Heart right ventricle (tissue), 16 donors: ENCODE measurements at regions not wholly inside any gene's neighbourhood (a gene's known extent, or its start where the extent isn't known, plus 50 kb on each side); places are given as distances from the start of the nearest gene placed in this dataset.

Experiments
- ATAC-seq, 8 donors: fragments of 200-7000 bp; cut with Tn5 transposase; one replicate each; pipeline ENCODE4 v1.9.1; 2020; ENCODE audit warnings: mild to moderate bottlenecking in 8 of 8, moderate library complexity in 8 of 8, moderate number of reproducible peaks in 1 of 8
- DNase-seq, 2 donors: peaks; one replicate each; pipeline ENCODE4 v3.0.0-alpha.2; 2020
- H3K27ac ChIP-seq, 10 donors: fragments of 200-600 bp; sonication (generic) in 2 of 10; one replicate each; pipeline versions ENCODE4 v1.5.0 to v1.8.0; 2020 to 2022; ENCODE audit warnings: mild to moderate bottlenecking in 3 of 10
- H3K27me3 ChIP-seq, 7 donors: fragments of 200-600 bp; one replicate each; pipeline ENCODE4 v1.8.0; 2021 to 2022; ENCODE audit warnings: mild to moderate bottlenecking in 2 of 7
- H3K36me3 ChIP-seq, 9 donors: fragments of 200-600 bp; sonication (generic) in 1 of 9; one replicate each; pipeline versions ENCODE4 v1.5.0 to v1.8.0; 2020 to 2022; ENCODE audit warnings: mild to moderate bottlenecking in 2 of 9
- H3K4me1 ChIP-seq, 9 donors: fragments of 200-600 bp; sonication (generic) in 1 of 9; one replicate each; pipeline versions ENCODE4 v1.5.0 to v1.8.0; 2020 to 2022; ENCODE audit warnings: mild to moderate bottlenecking in 4 of 9
- H3K4me3 ChIP-seq, 10 donors: fragments of 200-600 bp; sonication (generic) in 2 of 10; one replicate each; pipeline versions ENCODE4 v1.5.0 to v1.8.0; 2020 to 2022; ENCODE audit warnings: mild to moderate bottlenecking in 7 of 10, moderate library complexity in 2 of 10
- H3K9me3 ChIP-seq, 11 donors: fragments of 200-600 bp in 10 of 11; sonication (generic) in 2 of 11; one replicate each; pipeline versions ENCODE4 v1.5.0 to v1.8.0; 2013 to 2022; ENCODE audit warnings: mild to moderate bottlenecking in 2 of 11, control low read depth in 1 of 11, moderate library complexity in 1 of 11
- CTCF ChIP-seq, 9 donors: fragments of 200-600 bp; sonication (generic) in 2 of 9; IDR thresholded peaks; one replicate each; pipeline versions ENCODE4 v1.5.0 to v1.8.0; 2021 to 2022; ENCODE audit warnings: antibody characterized with exemption in 9 of 9, mild to moderate bottlenecking in 5 of 9, moderate library complexity in 1 of 9
- WGBS, 2 donors: extraction: QIAGEN DNeasy Blood & Tissue Kit; methylation state at CpG; one replicate each; pipeline ENCODE4 v1.1.7; 2013; ENCODE audit warnings: inconsistent platforms in 1 of 2; 5-methylcytosine and 5-hydroxymethylcytosine counted together
- intact Hi-C, 10 donors: fragments of 100-400 bp; cut with DNase I; formaldehyde crosslinking; loops; one replicate each; pipeline versions ENCODE4 v1.11.1 to v1.14.2; 2022
- donor health status: Arrhythmogenic right ventricular cardiomyopathy.
- donor health status: ischemic (EF 13 %, LVEDD 7.1; RV severe dilation, severe dysfunction).
- donor health status: healthy with polysubstance abuse.
- donor health status: DM: no; HTN: yes; CAD: no.
- donor health status: DM: no; HTN: no; CAD: no.
- donor health status: ischemic (EF 25% LVEDD 6.9; RV normal size, moderate dysfunction).
- donor health status: ischemic (EF 25% LVEDD 5.7; RV mildly dilated, moderate dysfunction).
- donor health status: healthy.
- donor health status: DM: yes; HTN: yes; CAD: no.
- donor health status: Ischemic cardiomyopathy.
- donor health status: ischemic (EF 35%, LVEDD 5.7; RV mildly dilated, moderate dysfunction).
- donor health status: nonischemic (EF 11% LVEDD 7.7; RV severe dilation, severe dysfunction).
- donor health status: DM: yes; HTN: yes; CAD: no.
- donor health status: PGD.
- donor health status: ischemic (EF 29% LVEDD 5.4; RV normal size, mild dysfunction).
- donor health status: nonischemic (EF 23%, LVEDD 6.1; RV moderate dilation, normal function).

- intact Hi-C loops, result no loop called here
- peak overlapping the region in 4 of 10 donors; percentile 22 to 41 (median 28) for H3K4me3 ChIP-seq
- TF ChIP-seq CTCF (IDR thresholded peaks at IDR 0.05), result no peak
- H3K36me3 ChIP-seq, result no peaks in the 10 kb centered on the region
- H3K4me1 ChIP-seq, result no peaks in the 10 kb centered on the region
- H3K27me3 ChIP-seq, result no peaks in the 10 kb centered on the region
- WGBS, 2 donors, result 74 to 77% methylated on average over 2 of the region's 2 CpGs
- no peak for DNase-seq
- no peak overlapping the region for H3K27ac ChIP-seq
- no peak for ATAC-seq
- H3K9me3 ChIP-seq, result no peaks in the 10 kb centered on the region
Observed at GRCh38 chr3:147939425-147939824, 530.3 kb downstream of the ZIC1 start.

GRCh38 chr3:147939839-147940238 lies 530.7 kb downstream of the ZIC1 start:
- Histone ChIP-seq H3K27ac (no peak overlapping the region), H3K36me3 (no peaks in the 10 kb centered on the region), H3K9me3 (no peaks in the 10 kb centered on the region), H3K4me3 (peak overlapping the region in 5 of 10 donors; percentile 22 to 41 (median 31)), H3K27me3 (no peaks in the 10 kb centered on the region), H3K4me1 (no peaks in the 10 kb centered on the region)
- ATAC-seq, result peak in 1 of 8 donors; percentile 63
- DNase-seq, result no peak
- WGBS, 2 donors, result 26 to 29% methylated on average over 7 of the region's 7 CpGs
- intact Hi-C loops, result no loop called here
- no peak for TF ChIP-seq CTCF (IDR thresholded peaks at IDR 0.05)

- H3K27me3 ChIP-seq, result no peaks in the 10 kb centered on the region
- no peaks in the 10 kb centered on the region for H3K9me3 ChIP-seq
- WGBS, 2 donors, result 73 to 82% methylated on average over 3 of the region's 3 CpGs
- no peaks in the 10 kb centered on the region for H3K4me1 ChIP-seq
- H3K36me3 ChIP-seq, result no peaks in the 10 kb centered on the region
- peak overlapping the region in 4 of 10 donors; percentile 22 to 41 (median 28) for H3K4me3 ChIP-seq
- no peak for DNase-seq
- intact Hi-C loops, result no loop called here
- no peak overlapping the region for H3K27ac ChIP-seq
- TF ChIP-seq CTCF (IDR thresholded peaks at IDR 0.05), result no peak
- no peak for ATAC-seq
Observed at GRCh38 chr3:147940405-147941193, 531.4 kb downstream of the ZIC1 start.

GRCh38 chr3:147941969-147942368 lies 532.8 kb downstream of the ZIC1 start:
- intact Hi-C loops, result no loop called here
- Histone ChIP-seq H3K9me3 (no peaks in the 10 kb centered on the region), H3K27me3 (no peaks in the 10 kb centered on the region), H3K36me3 (no peaks in the 10 kb centered on the region), H3K27ac (no peak overlapping the region), H3K4me3 (no peak overlapping the region), H3K4me1 (no peaks in the 10 kb centered on the region)
- no peak for TF ChIP-seq CTCF (IDR thresholded peaks at IDR 0.05)
- no peak for DNase-seq
- ATAC-seq, result no peak
- 79 to 82% methylated on average over 2 of the region's 2 CpGs for WGBS, 2 donors
